NCI-H1417 (cell line): ENCODE measurements at regions not wholly inside any gene's neighbourhood (a gene's known extent, or its start where the extent isn't known, plus 50 kb on each side); places are given as distances from the start of the nearest gene placed in this dataset.

Source experiments
- DNase-seq, 3 experiments: peaks; one replicate each; lab custom pipeline; 2025; lab: John Stamatoyannopoulos, UW

DNA sequence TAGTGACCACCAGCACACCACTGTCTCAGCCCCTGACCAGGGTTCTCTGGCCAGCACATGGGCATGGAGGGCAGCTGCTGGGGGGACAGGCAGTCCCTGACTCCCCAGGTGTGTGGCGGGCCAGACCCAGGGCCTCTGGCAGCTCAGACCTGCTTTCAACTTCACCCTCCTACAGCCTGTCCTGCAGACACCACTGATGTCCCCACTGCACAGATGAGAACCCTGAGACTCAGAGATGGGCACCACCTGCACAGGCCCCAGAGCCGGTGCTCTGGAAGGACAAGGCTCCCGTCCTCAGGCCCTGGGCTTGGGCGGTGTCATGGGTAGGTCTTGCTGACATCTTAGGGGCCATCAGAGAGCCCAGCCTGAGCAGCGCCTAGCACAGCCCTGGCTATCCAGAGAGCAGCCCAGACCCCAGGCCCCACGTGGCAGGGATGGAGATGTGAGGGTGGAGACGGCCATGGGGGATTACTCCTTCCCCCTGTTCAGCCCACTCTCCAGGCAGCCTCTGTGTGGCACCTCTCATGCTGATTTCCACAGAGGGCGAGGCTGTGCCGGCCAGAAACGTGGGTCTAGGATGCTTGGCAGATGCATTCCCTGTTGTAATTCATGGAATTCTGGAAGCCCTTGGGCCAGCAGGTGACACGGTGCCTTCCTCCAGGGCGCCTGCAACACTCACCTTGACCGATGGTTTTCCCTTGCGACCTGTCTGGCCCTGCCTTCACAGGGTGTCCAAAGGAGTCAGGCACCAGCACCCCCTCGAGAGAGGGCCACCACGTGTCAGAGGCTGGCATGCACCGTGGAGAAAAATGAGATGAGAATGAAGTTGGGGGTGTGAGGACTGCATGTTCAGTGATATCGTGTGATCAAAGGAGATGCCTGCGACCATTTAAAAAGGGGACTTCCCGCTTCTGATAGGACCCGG lies 61.2 kb upstream of the GLI2 start:
- no peak for DNase-seq

DNA sequence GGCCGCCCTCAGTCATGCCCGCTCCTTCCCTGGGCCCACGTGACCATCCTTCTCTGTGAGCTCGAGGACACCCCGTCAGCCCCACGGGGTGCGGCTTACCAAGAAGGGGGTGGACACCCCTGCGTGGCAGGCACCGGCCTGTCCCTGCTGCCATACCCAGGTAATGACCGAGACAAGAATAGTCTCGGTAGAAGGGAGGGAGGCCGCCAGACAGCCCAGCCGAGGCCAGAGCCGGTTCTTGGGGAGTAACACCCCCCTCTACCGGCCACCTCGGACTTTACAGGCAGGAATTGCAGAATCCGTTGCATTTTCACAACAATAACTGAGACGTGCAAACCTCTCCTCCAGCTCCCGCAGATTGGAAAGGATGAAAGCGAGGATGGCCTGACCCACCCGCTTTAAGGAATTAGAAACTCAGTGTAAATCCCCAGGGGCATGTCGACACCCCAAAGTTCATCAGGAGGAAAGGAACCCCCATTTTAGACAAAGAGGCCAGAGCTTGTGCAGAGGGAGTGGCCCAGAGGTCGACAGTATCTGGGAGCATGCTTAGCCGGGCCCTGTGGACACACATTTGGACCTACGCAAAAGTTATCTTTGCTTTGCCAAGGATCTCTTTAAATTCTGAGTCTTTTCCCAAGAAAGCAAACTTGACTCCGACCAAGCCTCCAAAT lies 60.1 kb upstream of the GLI2 start:
- peak in 1 of 3 experiments; percentile 2 for DNase-seq

DNA sequence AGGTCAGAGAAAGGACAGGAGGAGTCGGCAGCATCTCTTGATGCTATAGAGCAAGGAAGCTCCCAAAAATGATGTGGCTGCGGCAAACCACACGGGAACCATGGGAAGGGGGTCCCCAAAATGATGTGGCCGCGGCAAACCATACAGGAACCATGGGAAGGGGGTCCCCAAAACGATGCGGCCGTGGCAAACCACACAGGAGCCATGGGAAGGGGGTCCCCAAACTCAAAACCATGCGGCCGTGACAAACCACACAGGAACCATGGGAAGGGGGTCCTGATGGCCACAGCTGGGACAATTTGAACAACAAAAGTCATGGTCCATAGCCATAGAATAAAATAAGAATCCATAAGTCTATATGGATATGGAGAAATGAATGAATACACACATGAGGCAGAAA lies 58.4 kb upstream of the GLI2 start:
- no peak for DNase-seq

DNA sequence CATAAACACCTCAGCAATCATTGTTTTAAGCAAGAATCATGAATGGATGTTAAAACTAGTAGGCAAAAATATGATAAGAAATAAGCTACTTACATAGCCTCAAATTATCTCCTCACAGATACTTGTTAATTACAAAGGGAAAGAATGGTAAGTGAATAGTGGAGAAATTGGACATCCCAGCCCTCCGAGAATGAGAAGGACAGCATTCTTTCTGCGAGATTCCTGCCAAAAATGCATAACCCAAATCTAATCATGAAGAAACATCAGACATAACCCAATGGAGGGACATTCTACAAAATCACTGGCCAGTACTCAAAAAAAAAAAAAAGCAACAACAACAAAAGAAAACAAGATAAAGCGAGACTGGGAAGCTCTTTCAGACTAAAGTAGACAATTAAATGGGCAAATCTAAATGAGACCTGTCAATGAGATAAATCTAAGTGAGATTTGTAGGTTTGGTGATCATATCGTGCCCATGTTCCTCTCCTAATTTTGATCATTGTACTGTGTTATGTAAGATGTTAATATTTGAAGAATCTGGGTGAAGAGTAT lies 57.9 kb upstream of the GLI2 start:
- no peak for DNase-seq

DNA sequence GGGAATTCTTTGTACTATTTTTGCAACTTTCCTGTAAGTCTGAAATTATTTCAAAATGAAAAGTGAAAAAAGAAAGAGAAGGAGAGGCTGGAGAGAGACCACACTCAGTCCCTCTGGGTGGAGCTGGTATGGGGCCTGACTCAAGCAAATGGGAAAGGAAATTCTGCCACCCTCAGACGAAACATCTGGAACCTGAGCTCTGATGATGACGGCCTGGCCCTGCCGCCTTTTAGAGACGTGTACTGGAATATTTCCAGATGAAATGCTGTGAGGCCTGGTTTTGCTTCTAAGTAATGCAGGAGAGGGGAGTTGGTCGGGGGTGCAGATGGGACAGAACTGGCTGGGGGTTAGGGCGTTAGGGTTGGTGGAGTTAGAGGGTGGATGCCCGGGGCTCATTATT lies 57.4 kb upstream of the GLI2 start:
- DNase-seq: peak in 1 of 3 experiments; percentile 60

DNA sequence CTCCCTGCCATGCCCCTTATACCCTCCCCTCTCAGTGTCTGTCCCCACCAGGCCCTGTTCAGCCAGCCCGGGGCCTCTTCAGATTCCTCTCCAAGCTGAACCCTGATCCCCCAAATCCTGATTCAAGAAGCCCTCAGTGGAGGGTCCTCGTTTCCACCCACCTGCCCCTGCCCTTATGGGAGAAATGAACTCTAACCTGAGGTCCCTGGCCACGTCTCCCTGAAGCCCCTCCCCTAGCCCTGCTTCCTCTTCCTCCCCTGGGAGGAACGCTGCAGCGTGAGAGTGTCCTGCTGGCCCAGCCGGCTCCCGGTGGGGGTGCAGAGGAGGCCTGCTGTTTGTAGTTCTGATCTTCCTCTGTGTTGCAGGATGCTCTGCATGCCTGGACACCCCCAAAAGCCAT lies 56.7 kb upstream of the GLI2 start:
- no peak for DNase-seq

DNA sequence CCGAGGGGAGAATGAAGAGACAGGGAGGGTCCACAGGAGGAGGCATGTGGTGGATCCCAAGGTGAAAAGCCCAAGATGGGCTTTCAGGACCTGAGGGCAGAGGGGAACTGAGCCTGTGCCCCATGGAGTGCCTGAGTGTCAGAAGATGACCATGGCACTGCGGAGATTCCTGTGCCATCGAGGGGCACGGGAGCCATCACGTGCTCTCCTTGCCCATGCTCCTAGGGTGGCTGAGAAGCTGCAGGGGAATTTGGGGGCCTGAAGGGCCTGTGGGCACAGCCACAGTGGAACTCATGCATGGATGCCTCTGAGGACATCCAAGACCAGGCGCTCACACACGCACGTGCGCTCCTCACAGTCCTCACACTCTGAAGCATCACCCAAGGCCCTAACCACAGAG lies 56.1 kb upstream of the GLI2 start:
- no peak for DNase-seq

DNA sequence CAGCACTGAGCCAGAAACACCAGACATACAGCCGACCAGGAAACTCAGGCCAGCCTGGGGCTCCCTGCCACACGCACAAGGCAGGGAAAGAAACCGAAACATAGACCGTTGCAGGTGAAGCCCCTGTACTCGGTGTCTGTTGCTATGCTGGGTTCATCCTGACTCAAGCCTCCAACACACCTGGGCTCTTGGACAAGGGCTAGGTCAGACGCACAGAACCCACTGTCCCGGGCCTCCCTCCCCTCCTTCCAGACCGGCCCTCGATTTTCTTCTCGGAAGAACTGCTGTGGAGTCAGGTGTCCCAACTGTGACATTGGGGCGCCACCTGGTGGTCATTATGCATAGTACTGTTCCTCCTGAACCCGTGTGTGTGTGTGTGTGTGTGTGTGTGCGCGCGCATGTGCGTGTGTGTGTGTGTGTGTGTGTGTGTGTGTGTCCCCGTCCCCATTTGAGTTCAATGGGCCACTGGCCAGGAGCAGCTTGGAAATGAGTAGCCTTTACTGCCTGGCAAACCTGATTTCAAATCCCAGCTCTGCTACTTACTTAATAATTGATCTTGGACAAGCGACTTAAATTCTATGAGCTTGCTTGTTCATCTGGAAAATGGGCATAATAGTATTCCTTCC lies 55.4 kb upstream of the GLI2 start:
- DNase-seq: peak; percentile 60 to 92 (median 78)

DNA sequence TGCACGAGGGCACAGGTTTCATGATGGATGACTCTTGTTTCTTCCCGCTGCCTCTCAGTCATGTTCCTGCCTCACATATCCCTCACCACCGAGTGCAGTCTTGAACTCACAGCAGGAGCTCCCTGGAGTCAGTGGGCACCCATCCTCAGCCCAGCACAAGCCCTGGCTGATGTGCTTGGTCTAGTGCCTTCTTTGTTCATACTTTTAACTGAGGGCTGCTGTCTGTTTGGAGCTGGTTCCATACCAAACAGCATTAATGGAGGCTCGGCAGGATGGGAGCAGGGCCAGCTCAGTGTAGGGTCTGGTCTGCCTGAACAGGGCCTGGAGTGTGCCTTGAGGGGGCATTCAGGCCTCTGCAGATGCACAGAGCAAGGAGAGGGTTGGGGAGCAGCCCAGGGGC lies 54.5 kb upstream of the GLI2 start:
- DNase-seq: no peak

DNA sequence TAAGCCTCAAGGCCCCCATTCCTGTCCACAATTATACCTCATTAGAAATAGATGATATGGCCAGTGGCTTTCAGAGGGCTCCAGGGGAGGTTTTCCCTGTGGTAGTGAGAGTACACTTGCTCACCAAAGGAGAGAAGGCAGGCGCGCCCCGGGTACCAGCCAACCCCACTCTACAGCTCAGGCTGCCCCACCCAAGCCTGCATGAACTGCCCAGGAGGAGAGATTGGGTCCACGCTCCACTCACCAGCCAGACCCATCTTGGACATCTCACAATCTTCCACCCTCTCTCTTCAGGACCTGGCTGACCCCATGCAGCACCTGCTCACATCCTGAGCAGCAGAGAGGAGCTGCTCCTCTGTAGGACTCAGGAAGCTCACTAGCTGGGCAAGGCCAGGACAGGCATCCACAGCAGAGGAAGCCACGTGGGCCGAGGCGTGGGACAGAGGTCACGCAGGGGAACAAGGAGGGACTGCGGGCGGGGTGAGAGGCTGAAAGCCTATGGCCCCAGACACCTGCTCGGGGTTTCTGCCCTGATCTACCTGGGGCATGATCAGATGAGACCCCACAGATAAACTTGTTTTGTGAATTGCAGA lies 53.9 kb upstream of the GLI2 start:
- no peak for DNase-seq

DNA sequence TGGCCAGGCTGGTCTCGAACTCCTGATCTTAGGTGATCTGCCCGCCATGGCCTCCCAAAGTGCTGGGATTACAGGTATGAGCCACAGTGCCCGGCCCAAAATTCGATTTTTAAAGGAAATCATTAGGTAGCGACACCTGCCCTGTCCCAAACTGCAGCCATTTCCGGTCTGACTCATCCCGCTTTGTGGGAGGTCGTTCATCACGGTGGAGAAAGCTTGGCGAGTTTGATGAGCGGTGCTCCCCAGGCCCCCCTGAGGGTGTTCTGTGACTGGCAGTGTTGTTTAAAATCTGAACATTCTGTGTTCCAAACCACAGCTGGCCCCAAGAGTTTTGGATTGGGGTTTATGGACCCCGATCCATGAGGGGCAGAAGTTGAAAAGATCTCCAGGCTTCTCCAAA lies 53.0 kb upstream of the GLI2 start:
- no peak for DNase-seq

DNA sequence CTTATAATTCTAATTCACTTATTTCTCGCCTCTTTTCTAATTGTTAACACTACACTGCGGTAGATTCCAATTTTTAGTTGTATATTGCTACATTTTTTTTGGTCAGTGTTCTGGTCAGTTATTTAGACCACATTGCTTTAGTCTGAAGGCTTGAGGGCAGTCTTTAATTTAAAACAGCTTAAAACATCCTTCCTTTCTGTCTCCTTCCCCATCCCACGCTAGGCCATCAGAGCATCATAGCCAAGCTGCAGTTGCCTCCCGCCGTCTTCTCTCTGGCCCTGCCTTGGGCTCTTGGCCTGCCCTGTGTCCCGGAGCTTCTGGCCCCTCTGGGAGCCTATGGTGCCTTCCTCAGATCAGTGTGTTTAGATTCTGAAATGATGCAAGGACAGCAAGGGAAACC lies 52.6 kb upstream of the GLI2 start:
- no peak for DNase-seq

DNA sequence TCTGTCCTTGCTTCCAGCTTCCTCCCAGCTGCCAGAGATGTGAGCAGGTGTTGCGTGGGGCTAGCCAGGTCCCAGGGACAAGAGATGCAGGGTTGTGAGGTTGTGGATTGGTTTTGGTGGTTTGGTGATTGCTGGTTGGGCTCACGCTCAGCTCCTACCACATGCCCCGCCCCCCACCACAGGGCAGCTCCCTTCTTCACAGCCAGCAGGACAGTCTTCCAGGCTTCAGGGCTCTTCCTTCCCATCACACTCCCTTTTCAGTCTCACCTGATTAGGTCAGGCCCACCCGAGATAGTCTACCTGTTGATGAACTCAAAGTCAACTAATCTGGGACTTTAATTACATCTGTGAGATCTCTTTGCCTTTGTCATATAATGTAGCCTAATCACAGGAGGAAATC lies 52.0 kb upstream of the GLI2 start:
- DNase-seq: peak in 1 of 3 experiments; percentile 5

DNA sequence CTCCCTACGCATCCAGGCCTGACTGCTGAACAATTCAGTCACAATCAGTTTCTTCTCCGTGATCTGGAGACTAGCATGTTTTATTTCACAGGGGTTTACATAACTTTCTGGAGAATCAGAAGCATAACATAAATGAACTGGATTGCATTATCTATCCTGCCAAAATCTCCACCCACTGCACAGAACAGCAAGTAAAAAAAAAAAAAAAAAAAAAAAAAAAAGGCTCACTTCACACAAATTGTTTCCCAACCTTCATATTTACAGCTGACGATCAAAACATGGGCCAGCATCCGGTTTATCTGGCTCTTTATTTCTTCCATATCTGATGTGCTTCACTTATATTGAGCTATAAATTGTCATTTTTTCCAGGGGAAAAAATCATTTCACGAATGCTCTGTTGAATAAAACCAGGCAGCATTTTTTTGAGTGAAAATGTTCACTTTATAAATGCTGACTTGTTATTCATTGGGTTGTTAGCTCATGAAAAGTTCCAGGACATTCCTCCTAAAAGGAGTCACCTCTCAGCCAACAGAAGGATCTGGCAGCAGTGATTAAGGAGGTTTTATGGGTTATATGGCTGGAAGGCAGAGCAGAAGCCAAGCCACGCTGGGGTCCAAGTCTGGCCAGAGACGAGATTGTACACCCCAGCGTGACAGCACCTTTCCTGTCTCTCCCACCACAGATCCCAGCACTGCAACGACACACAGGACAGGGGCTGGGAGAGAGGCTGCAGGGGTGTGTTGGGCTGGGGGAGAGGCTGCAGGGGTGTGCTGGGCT lies 51.2 kb upstream of the GLI2 start:
- DNase-seq: no peak

DNA sequence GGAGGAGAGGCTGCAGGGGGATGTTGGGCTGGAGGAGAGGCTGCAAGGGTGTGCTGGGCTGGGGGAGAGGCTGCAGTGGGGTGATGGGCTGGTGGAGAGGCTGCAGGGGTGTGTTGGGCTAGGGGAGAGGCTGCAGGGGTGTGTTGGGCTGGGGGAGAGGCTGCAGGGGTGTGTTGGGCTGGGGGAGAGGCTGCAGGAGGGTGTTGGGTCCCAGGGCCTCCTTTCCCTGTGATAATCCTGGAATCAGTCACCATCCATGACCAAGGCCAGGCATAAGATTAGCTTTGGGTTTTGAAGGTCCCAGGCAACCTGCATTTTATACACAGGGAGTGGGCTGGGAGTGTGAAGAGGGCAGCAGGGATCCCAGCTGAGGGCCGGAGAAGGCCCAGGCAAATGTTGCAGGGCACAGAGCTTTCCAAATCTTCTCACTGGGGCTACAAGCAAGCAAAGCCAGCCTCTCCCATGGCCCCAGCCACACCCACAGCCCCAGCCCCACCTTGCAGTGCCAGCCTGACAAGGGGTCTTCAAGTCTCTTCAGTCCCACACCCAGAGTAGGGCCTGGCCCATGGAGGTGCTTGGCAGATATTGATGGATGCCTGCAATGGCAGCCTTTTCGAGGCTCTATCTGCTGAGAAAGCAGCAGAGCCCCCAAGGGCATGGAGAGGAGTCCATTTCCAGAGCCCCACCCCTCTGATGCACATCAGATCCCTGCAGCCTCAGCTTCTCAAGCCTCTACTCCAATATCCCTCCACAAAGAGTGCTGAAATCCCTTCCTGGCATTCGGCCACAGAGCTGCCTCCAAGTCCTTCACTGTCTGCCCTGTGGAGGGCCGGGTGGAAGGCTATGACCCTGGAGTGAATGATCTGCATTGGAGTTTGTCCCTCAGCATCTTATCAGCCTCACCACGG lies 50.3 kb upstream of the GLI2 start:
- DNase-seq: no peak
